Inflammatory macrophage treated with lipopolysaccharide for 1 hour (primary cell): ENCODE measurements at regions not wholly inside any gene's neighbourhood (a gene's known extent, or its start where the extent isn't known, plus 50 kb on each side); places are given as distances from the start of the nearest gene placed in this dataset.

ENCODE experiments used
- DNase-seq, 2 donors: peaks; one replicate each; pipeline ENCODE4 v3.0.0-alpha.2; 2020 to 2022

DNA sequence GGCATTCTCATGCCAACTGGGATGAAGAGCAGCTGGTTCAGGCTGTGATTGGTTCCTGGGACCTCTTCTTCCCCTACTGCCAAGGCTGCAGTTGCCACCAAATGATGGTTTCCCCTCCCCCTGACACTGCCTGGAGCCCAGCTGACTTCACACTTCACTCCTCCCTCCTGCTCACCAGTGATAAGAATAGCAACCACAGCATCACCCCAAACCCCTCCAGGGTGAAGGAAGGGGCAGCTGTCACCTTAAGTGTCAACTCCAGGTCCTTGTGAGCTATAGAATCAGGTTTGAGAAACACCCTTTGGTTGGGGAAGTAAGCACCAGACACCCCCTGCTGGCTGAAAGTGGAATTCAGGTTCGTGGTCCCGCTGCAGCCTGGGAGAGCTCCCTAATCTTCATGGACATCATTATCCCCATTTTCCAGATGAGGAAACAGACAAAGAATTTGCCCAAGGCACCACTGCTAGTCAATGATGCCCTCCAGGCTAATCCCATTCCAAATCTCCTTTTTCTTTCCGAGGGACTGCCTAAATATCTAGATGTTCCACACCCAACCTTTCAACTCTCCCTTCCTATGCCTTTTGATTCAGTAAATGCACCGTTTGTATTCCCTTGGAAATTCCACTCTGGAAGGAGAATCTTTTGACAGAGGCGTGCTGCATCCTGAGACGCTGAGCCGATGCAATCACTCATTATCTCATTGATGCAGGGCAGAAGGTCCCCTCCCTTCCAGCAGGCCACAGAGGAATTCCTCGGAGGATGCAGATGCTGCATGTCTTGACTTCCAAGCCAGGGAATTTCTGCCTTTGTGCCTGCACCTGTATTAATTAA, 50.6 kb upstream of the UQCRFS1 start:
- DNase-seq: peak; percentile 11 to 73

DNA sequence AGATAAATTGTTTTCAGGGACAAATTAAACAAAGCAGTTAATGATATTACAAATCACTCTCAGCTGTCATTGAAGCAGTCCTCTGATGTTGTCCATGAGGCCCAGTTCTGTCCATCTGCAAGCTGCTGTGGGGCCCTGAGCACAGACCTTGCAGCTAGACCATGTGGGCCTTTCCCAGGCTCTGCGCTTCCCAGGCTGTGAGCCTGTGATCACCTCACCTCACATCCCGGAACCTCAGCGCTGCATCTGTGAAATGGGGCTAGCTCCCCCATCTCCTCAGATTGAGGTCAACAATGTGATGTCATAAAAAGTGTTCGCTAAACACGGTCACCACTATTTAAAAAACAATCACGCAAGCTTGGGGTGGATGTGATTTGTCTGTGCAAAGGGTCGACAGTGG, 51.9 kb upstream of the UQCRFS1 start:
- DNase-seq: no peak

DNA sequence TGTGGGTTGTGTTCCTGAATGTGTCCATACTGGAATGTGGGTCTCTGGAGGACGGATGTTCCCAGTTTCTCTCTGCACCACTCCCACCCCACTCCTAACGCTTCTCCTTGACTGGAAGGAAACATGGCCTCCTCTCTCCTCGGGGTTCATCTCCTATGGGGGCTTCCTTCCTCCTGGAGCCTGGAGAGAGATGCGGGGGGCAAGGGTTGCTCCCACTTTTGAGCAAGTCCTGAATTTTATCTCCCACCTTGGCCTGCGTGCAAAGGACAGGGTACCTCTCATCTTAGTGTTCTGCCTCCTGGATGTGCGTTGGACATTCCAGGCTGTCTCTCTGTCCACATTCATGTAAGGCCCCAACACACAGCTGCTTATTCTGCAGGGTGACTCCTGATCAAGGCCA, 52.5 kb upstream of the UQCRFS1 start:
- no peak for DNase-seq

DNA sequence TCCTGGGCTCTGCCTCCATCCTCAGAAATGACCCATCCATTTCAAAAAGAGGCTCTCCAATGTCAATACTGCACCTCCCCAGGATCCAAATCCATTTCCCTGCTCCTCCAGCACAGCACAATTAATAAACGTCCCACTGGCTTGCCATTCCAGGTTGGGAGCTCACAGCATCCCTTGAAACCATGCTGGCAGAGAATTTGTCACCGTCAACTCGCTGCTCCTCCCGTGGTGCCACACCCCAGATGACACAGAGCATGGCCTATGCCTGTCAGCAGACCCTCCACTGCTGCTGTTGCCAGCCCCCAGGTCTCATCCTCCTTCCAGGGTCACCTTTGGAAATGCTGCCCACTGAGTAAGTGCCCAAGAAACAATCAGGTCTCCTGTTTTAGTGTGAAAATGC, 53.0 kb upstream of the UQCRFS1 start:
- no peak for DNase-seq

DNA sequence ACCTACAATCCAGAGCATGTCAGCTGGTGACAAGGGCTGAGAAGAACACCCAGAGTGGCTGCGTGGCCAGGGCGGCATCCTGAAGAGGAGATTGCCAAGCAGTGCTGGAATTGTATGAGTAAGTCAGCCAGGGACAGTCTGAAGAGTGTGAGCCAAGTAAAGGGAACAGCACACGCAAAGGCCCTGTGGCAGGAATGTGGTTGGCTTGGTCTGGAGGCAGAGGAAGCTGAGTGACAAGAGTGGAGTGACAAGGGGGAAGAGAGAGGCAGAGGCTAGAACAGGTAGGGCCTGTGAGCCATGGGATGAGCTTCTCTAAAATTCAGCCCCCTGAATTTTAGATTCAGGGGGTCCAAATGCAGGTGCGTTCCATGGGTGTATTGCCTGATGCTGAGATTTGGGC, 53.7 kb upstream of the UQCRFS1 start:
- no peak for DNase-seq

DNA sequence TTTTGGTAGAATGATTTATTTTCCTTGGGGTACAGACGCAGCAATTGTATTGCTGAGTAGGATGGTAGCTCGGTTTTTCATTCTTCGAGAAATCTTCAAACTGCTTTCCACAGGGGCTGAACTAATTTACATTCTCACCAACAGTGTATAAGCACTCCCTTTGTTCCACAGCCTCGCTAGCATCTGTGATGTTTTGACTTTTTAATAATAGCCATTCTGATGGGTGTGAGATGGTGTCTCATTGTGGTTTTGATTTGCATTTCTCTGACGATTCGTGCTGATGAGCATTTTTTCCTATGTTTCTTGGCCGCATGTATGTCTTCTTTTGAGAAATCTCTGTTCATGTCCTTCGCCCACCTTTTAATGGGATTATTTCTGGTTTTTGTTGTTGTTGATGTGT, 54.8 kb upstream of the UQCRFS1 start:
- no peak for DNase-seq

DNA sequence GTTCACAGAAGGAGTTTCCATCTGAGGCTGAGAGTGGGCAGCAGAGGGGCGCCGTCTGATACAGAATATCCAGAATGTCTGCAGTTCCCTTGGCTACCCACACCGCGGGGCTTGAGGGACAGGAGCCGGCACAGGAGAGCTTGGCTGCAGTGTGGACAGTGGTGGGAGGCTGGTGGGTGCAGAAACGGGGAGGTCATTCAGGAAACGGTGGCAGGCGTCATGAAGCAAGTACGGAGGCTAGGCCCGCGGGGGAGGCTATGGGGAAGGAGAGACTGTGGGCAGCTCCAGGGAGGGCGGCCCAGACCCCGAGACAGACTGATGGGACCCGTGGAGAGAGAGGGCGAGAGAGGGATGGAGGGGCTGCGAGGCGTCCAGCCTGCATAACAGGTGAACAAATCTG, 55.2 kb upstream of the UQCRFS1 start:
- no peak for DNase-seq

DNA sequence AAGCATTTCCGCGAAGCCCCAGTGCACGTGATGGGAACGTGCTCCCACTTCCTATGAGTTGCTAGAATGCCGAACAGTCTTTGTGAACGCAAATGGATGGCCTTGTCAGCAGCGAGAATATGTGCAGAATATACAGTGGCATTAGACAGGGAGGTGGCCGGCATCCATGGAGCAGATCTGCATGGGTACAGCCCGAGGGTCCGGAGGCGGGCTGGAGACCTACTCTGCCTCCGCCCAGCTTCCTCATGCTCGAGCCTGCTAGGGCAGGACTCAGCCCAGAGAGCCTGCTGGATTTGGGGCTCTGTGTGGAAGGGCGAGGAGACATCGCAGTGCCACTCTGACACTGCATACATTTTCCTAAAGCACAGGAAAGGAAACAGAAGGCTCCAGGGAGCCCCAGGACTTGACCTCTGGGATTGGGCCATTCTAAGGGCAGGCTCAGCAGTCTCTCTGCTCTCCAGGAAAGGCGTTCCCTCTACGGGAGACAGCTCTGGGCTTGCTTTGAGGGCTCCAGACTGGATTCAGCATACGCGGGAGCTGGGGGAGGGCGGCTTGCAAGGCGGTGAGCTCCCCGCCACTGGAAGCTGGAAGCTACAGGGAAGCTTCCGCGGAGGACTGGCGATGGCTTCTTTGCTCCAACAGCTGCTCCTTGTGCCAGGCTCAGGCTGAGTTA, 55.9 kb upstream of the UQCRFS1 start:
- DNase-seq: no peak

DNA sequence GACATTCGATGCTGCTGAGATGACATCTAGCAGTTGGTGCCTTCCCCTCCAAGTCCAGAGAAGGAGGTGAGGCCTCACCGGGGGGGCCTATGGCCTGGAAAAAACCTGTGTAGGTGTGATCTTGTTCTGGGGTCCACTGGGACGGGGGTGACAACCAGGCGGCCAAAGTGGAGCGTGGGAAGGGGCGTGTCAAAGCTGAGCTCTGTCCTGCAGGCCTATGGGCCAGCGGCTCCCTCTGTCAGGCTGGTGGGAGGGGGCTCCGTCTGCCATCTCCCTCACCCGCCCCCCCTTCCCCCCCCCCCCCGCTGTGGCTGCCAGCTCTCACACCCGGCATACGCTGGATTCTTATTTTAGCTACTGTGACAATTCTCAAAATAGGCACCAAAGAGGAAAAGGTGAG, 56.7 kb upstream of the UQCRFS1 start:
- no peak for DNase-seq

DNA sequence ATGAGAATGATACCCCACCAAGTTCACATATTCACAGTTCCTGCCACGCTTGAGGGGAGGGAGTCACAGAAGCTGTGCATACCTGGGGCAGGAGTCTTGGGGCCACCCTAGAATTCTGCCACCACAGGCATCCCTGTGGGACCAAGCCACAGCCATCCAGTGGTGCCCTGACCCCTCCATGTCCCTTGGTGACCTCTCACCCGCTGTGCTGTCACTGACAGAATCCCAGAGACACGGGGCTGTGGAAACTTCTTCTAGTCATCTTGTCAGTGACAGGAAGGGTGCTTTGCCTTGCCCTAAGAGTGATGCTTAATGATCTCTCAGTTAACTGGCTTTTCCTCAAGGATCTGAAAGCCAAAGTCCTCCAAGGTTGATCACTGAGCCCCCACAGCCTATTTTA, 58.4 kb upstream of the UQCRFS1 start:
- no peak for DNase-seq

DNA sequence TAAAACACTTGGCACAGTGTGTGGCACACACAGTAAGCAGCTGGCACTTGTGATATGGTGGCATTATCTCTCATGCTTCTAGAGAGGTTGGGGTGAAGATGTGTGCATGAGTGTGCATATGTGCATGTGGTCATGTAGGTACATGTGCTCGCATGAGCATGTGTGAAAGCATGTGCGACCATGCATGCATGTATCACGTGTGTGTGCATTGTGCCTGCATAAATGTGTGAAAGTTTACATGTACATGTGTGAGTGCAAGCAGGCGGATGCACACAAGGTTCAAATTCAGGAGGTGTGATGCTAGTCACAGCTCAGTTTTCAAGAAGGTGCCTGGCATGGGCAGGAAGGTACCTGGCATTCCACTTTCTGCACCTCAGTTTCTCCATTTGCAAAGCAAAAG, 59.0 kb upstream of the UQCRFS1 start:
- no peak for DNase-seq

DNA sequence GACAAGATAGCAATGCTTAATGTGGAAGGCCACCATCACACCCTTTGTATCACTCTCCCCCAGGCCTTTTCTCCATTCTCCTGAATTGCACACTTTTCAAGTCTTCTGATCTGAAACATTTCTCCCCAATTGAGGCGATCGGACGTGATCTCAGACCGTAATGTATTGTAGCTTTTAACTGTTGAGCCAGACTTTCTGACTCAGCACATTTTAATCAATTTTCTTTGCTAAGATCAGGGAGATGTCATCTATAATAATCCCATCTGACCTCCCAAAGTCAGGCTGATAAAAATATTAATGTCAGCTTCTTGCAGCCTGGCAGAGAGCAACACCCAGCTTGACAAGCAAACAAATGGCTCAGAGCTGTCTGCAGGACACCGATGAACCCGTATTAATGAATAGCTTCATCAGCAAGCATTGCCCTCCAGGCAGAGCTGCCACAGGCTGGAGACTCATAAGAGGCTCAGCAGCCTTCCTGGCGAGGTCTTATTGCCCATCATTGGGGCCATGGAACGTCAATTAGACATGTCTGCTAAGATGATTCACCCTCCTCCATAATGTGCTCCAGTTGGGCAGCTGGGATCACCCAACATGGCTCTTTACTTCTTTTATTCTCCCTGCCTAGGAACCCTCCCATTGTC, 60.2 kb upstream of the UQCRFS1 start:
- no peak for DNase-seq

DNA sequence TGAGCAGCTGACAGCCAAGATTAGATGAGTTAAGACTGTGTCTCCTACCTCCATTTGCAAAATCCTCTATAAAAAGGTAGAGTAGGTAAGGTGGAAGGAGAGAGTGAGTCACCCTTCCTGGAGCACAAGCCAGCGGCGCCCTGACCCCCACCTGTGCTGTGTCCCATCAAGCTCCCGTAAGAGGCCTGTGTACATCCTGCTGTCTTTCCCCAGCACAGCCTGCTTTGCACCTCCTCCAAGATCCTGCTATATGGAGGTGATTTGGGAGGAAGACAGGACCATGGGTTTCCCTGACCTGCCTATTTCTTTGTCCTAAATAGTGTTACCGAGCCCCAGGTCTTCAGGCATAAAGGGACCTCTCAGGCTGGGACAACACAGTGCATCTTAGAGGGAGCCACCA, 62.3 kb upstream of the UQCRFS1 start:
- DNase-seq: no peak

DNA sequence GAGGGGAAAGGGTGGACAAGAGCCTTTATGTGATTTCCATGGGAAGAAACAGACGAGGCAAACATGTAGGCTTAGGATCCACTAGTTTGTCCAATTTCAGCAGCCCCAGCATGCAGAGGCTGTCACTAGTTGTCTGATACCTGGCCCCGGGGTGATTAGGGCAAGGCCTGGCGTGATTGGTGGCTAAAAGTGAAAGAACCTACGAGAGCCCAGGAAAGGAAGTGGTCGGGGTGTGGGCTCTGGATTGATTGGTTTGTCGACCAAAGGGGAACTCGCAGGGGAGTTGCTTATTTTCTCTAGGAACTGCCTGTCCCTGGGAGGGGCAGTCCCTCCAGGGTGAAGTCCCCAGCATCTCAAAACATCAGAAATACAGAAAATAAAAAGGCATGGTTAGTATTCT, 64.2 kb upstream of the UQCRFS1 start:
- peak in 1 of 2 donors; percentile 6 for DNase-seq

DNA sequence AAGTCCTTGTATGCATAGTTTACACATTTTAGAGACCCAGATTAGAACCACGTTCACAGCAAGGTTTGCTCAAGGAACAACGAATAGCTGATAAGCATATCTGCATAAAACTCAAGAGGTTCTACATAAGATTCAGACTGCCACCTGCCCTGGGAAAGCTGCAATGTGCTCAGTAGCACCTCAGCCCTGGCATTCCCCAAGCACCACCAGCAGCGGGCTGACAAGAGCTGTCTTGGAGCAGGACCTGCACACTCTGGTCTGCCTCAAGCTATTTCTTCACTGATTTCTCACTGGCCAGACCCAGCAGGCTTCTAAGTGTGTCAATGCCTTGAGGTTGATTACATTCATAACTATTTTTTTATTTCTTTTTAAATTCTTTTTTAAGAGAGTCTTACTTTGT, 65.8 kb upstream of the UQCRFS1 start:
- no peak for DNase-seq

DNA sequence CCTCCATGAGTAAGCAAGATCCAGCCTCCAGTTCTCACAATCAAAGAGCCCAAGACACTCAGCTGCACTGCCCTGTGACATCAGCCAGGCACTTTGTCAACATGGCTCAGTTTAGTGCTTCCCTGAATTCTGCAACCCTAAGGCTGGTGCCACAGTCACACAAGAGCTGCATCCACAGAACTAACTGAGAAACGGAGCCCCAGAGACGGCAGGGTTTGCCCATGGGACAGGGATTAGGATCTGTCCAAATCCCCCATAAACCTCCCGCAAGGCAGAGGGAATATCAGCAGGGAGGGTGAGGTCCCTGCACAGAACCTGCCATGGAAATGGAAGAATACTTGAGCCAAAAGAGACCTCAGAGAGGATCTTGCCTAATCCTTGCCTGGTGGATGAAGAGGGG, 70.4 kb upstream of the UQCRFS1 start:
- DNase-seq: no peak

DNA sequence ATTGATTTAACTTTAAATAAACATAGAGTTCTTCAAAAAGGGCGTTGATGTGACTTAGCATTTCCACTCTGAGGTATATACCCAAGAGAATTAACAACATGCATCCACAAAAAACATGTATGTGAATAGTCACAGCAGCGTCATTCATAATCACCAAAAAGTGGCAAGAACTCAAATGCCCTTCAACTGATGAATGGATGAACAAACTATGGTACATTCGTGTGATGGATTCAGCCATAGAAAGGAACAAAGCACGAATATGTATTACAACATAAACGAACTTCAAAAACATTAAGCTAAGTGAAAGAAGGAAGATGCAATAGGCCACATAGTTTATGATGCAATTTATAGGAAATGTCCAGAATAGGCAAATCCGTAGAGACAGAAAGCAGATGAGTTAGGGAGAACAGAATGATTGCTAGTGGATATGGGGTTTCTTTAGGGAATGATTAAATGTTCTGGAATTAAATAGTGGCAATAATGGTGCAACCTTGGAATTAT, 72.3 kb upstream of the UQCRFS1 start:
- DNase-seq: no peak

DNA sequence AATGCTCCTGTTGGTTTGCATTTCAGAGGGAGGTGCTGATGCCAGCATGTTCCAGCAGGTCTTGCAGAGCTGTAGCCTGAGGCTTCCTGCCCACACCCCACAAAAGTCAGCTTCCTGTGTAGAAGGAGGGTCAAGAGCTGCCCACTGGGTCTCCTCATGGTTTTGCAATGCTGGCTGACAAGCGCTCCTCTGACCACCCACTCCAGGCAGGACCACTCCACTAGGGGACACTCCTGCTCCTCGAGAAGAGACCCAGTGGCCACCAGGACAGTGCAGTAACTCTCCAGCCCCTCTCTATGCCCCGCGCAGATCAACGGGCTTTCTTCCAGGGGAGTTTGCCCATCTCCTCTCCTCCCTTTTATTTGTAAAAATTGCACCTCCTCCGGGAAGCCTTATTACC, 72.9 kb upstream of the UQCRFS1 start:
- no peak for DNase-seq

DNA sequence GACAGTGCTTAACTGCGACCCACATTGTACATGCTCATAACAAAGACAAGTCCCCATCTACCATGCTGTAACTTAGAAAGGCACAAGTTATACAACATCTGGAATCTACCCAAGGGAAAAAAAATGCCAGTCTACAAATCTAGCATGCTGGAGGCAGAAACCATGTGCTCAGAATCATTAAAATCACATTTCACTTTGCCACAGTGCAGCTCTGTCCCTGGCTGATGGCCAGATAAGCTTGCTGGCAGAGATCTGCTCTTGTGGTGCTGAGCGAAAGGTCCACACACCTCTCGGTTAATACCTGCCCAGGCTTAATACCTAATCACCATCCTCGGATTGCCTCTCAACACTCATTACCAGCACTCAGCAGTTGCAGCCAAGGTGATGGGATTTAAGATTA, 74.1 kb upstream of the UQCRFS1 start:
- no peak for DNase-seq

DNA sequence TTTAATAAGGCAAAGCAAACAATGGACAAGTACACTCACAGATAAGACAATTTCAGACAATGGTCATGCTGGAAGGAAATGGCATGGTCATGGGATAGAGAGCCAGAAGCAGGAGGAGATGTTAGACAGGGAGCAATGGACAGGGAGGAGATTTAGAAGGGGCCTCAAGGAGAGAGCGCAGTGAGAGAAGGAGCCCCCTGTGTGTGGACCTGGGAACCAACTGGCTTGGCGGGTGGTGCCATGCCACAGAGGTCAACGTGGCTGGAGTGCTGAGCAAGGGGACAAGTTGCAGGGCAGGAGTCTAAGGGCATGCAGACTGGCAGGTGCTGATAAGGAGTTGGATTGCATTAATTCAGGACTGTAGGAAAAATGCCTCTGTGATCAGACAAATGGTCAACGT, 75.3 kb upstream of the UQCRFS1 start:
- DNase-seq: no peak

DNA sequence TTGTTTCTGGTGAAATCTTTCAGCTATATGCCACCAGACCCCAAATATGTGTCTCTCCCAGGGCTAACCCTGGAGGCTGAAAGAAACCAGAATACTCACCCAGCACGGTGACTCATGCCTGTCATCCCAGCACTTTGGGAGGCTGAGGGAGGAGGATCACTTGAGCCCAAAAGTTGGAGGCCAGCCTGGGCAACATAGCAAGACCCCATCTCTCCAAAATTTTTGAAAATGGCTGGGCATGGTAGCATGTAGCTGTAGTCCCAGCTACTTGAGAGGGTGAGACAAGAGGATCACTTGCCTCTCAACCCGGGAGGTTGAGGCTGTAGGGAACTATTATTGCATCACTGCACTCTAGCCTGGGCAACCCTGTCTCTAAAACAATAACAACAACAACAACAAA, 76.1 kb upstream of the UQCRFS1 start:
- DNase-seq: no peak

DNA sequence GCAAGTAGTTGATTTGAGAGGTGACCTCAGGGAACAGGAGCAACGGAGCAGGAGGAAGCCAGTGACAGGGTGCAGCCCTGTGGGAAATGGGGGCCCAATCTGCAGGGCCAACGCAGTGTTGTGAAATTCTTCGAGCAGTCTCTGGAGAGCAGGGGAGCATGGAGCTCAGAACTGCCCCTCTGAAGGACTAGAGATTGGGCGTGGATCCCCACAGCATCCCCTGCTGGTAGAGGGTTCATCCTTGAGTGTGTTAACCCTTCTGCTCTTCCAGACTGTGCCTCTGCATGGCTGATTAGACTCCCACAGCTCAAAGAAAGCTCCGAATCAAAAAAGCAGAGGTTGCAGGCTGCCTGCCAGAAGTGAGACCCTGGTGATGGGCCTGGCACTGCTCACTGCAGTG, 77.9 kb upstream of the UQCRFS1 start:
- no peak for DNase-seq

DNA sequence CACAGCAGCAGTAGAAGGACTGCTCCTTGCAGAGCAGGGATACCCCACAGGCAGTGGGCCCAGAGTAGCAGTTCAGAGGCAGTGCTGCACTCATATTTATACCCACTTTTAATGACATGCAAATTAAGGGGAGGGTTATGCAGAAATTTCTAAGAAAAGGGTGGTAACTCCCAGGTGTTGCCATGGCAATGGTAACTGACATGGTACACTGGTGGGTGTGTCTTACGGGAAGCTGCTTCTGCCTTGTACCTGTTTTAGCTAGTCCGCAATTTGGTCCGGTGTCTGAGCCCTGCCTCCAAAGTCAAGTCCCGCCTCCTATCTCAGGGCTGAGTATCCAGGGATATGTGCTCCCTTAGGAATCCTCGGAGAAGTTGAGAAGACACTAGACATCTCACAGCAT, 79.2 kb upstream of the UQCRFS1 start:
- no peak for DNase-seq

DNA sequence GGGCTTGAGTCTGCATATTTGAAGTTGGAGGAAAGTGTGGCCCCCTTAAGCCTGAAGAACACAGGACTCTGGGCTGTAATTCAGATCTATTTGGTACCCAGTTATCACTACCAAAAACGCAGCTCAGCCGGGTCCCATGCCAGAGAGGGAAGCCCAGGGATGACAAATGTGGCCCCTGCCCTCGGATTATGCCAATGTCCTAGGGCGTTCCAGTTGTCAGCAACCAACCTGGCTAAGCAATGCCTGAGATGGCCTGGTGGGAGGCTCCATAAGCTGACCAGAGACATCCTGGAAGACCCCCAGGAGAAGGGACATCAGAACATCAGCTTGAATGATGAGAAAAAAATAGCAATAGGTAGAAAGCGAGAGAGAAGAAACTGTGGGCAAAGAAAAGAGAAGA, 79.6 kb upstream of the UQCRFS1 start:
- DNase-seq: no peak
